ENCODE measurements at regions not wholly inside any gene's neighbourhood (a gene's known extent, or its start where the extent isn't known, plus 50 kb on each side); places are given as distances from the start of the nearest gene placed in this dataset.

- DNase-seq (ENCODE audit: low read depth in 4 of 4, low spot score in 2 of 4) = no peak
Observed at GRCh38 chr2:66689456-66690051, 254.6 kb downstream of the MEIS1 start.

GRCh38 chr2:66691031-66691965 is 256.4 kb downstream of the MEIS1 start:
- DNase-seq (ENCODE audit: low read depth in 4 of 4, low spot score in 2 of 4) = no peak

GRCh38 chr2:66692521-66693054 is 257.7 kb downstream of the MEIS1 start:
- no peak for DNase-seq (ENCODE audit: low read depth in 4 of 4, low spot score in 2 of 4)

- DNase-seq (ENCODE audit: low read depth in 4 of 4, low spot score in 2 of 4) = no peak
Observed at GRCh38 chr2:66693076-66693965, 258.4 kb downstream of the MEIS1 start.

- DNase-seq (ENCODE audit: low read depth in 4 of 4, low spot score in 2 of 4) = no peak
Observed at GRCh38 chr2:66694087-66694860, 259.3 kb downstream of the MEIS1 start.

GRCh38 chr2:66695226-66695735 is 260.4 kb downstream of the MEIS1 start:
- DNase-seq (ENCODE audit: low read depth in 4 of 4, low spot score in 2 of 4) = no peak

- no peak for DNase-seq (ENCODE audit: low read depth in 4 of 4, low spot score in 2 of 4)
Observed at GRCh38 chr2:66696374-66696773, 261.4 kb downstream of the MEIS1 start.

- DNase-seq (ENCODE audit: low read depth in 4 of 4, low spot score in 2 of 4) = no peak
Observed at GRCh38 chr2:66696886-66697285, 262.0 kb downstream of the MEIS1 start.

GRCh38 chr2:66697366-66697765 is 262.4 kb downstream of the MEIS1 start:
- DNase-seq (ENCODE audit: low read depth in 4 of 4, low spot score in 2 of 4) = no peak

- DNase-seq (ENCODE audit: low read depth in 4 of 4, low spot score in 2 of 4) = no peak
Observed at GRCh38 chr2:66698091-66698490, 263.2 kb downstream of the MEIS1 start.

GRCh38 chr2:66698576-66699239 is 263.8 kb downstream of the MEIS1 start:
- no peak for DNase-seq (ENCODE audit: low read depth in 4 of 4, low spot score in 2 of 4)

- no peak for DNase-seq (ENCODE audit: low read depth in 4 of 4, low spot score in 2 of 4)
Observed at GRCh38 chr2:66699416-66699792, 264.5 kb downstream of the MEIS1 start.

- DNase-seq (ENCODE audit: low read depth in 4 of 4, low spot score in 2 of 4) = peak in 2 of 4 donors; percentile 78 to 83
Observed at GRCh38 chr2:66699793-66700676, 265.1 kb downstream of the MEIS1 start.

- no peak for DNase-seq (ENCODE audit: low read depth in 4 of 4, low spot score in 2 of 4)
Observed at GRCh38 chr2:66700677-66701066, 265.7 kb downstream of the MEIS1 start.

GRCh38 chr2:66701251-66701650 is 266.3 kb downstream of the MEIS1 start:
- no peak for DNase-seq (ENCODE audit: low read depth in 4 of 4, low spot score in 2 of 4)

- DNase-seq (ENCODE audit: low read depth in 4 of 4, low spot score in 2 of 4) = no peak
Observed at GRCh38 chr2:66701656-66702055, 266.7 kb downstream of the MEIS1 start.

GRCh38 chr2:66702301-66702700 is 267.4 kb downstream of the MEIS1 start:
- no peak for DNase-seq (ENCODE audit: low read depth in 4 of 4, low spot score in 2 of 4)

- no peak for DNase-seq (ENCODE audit: low read depth in 4 of 4, low spot score in 2 of 4)
Observed at GRCh38 chr2:66704786-66705185, 269.9 kb downstream of the MEIS1 start.

Measured in left renal cortex interstitium (tissue), 4 donors.